ENCODE measurements at regions not wholly inside any gene's neighbourhood (a gene's known extent, or its start where the extent isn't known, plus 50 kb on each side); places are given as distances from the start of the nearest gene placed in this dataset.

DNA sequence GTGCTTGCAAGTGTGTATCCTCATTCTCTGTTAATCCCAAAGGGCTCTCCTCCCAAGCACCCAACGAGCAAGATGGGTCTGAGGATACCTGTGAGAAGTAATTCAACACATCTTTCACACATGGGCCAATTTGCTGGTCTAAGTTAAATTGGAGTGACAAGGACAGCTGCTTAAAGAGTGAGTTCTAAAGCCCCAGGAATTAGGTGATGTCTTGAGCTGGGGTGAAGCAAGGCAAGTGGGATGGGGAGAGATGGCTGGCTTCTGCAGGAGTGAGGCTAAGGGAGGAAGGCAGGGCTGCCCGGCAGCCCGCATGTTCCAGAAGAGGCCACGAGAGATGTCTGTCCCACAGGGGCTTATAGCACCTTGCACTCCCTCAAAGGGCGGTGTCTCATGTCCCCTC lies 288.5 kb downstream of the CDH26 start:
- TF ChIP-seq BCL11A (tag by site-specific recombination; IDR thresholded peaks at IDR 0.05; ENCODE audit: low read depth) = no peak
- no peak for TF ChIP-seq ZNF529 (tag by site-specific recombination; IDR thresholded peaks at IDR 0.05; ENCODE audit: insufficient replicate concordance)
- TF ChIP-seq ZNF843 (tag by site-specific recombination; IDR thresholded peaks at IDR 0.05) = no peak
- TF ChIP-seq ZNF18 (tag by site-specific recombination; IDR thresholded peaks at IDR 0.05) = no peak
- no peak for TF ChIP-seq ZNF837 (tag by site-specific recombination; IDR thresholded peaks at IDR 0.05)
- no peak for TF ChIP-seq TRIM28 (IDR thresholded peaks at IDR 0.05; ENCODE audit: borderline replicate concordance, low read length)
- TF ChIP-seq SCRT1 (tag by site-specific recombination; IDR thresholded peaks at IDR 0.05; ENCODE audit: borderline replicate concordance) = no peak
- TF ChIP-seq, protein P1, sequence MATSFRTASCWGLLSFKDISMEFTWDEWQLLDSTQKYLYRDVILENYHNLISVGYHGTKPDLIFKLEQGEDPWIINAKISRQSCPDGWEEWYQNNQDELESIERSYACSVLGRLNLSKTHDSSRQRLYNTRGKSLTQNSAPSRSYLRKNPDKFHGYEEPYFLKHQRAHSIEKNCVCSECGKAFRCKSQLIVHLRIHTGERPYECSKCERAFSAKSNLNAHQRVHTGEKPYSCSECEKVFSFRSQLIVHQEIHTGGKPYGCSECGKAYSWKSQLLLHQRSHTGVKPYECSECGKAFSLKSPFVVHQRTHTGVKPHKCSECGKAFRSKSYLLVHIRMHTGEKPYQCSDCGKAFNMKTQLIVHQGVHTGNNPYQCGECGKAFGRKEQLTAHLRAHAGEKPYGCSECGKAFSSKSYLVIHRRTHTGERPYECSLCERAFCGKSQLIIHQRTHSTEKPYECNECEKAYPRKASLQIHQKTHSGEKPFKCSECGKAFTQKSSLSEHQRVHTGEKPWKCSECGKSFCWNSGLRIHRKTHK (tag by site-specific recombination; IDR thresholded peaks at IDR 0.05) = no peak
- TF ChIP-seq ZNF560 (tag by site-specific recombination; IDR thresholded peaks at IDR 0.05; ENCODE audit: borderline replicate concordance) = no peak
- no peak for TF ChIP-seq ZBTB10 (tag by site-specific recombination; IDR thresholded peaks at IDR 0.05)
- no peak for TF ChIP-seq ZNF548 (tag by site-specific recombination; IDR thresholded peaks at IDR 0.05)
- TF ChIP-seq, protein P2, sequence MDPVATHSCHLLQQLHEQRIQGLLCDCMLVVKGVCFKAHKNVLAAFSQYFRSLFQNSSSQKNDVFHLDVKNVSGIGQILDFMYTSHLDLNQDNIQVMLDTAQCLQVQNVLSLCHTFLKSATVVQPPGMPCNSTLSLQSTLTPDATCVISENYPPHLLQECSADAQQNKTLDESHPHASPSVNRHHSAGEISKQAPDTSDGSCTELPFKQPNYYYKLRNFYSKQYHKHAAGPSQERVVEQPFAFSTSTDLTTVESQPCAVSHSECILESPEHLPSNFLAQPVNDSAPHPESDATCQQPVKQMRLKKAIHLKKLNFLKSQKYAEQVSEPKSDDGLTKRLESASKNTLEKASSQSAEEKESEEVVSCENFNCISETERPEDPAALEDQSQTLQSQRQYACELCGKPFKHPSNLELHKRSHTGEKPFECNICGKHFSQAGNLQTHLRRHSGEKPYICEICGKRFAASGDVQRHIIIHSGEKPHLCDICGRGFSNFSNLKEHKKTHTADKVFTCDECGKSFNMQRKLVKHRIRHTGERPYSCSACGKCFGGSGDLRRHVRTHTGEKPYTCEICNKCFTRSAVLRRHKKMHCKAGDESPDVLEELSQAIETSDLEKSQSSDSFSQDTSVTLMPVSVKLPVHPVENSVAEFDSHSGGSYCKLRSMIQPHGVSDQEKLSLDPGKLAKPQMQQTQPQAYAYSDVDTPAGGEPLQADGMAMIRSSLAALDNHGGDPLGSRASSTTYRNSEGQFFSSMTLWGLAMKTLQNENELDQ (tag by site-specific recombination; IDR thresholded peaks at IDR 0.05; ENCODE audit: low read depth) = no peak
- H3K36me3 ChIP-seq (ENCODE audit: control insufficient read depth in 2 of 2, insufficient read depth in 1 of 2, low read length in 2 of 2) = no peaks in the 10 kb centered on the region
- no peak overlapping the region for H3K27ac ChIP-seq (ENCODE audit: extremely low read depth, low read depth, low read length)
- H3K4me3 ChIP-seq (ENCODE audit: low read depth, low read length) = no peak overlapping the region
- H3K4me1 ChIP-seq (ENCODE audit: control insufficient read depth, insufficient read depth, low read length) = no peaks in the 10 kb centered on the region
- ChIA-PET CTCF (no interaction called here), POLR2A (no interaction called here)
- H3K9me3 ChIP-seq (ENCODE audit: control insufficient read depth, insufficient read depth, low read depth, low read length) = no peaks in the 10 kb centered on the region

DNA sequence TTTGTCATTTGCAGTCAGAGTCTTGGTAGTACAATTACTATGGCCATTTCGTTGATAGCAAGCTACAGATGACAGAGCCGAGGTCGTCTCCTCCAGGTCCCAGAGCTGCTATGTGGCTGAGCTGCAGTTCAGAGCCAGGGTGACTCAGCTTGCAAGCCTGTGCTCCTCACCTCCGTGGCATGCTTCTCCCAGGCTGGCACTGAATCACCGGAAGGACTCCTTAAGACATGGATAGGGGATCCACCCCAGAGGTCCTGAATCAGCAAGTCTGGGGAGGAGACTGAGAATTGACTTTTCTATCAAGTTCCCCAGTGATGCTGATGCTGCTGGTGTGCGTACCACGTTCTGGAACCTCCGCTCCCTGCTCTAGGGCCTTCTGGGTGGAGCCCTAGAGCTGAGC lies 291.2 kb downstream of the CDH26 start:
- Histone ChIP-seq H3K9me3 (ENCODE audit: control insufficient read depth, insufficient read depth, low read depth, low read length) (no peaks in the 10 kb centered on the region), H3K36me3 (ENCODE audit: control insufficient read depth in 2 of 2, insufficient read depth in 1 of 2, low read length in 2 of 2) (no peaks in the 10 kb centered on the region), H3K4me1 (ENCODE audit: control insufficient read depth, insufficient read depth, low read length) (no peaks in the 10 kb centered on the region), H3K4me3 (ENCODE audit: low read depth, low read length) (no peak overlapping the region), H3K27ac (ENCODE audit: extremely low read depth, low read depth, low read length) (no peak overlapping the region)
- POLR2A ChIA-PET = no interaction called here
- CTCF ChIA-PET = interaction anchor here (0.6 to 1.9 kb wide), 3 partner anchors 13 to 1472 kb away, joined by 3 to 6 read pairs (median 3); no protein-coding TSS in a partner anchor
- TF ChIP-seq, protein P3, sequence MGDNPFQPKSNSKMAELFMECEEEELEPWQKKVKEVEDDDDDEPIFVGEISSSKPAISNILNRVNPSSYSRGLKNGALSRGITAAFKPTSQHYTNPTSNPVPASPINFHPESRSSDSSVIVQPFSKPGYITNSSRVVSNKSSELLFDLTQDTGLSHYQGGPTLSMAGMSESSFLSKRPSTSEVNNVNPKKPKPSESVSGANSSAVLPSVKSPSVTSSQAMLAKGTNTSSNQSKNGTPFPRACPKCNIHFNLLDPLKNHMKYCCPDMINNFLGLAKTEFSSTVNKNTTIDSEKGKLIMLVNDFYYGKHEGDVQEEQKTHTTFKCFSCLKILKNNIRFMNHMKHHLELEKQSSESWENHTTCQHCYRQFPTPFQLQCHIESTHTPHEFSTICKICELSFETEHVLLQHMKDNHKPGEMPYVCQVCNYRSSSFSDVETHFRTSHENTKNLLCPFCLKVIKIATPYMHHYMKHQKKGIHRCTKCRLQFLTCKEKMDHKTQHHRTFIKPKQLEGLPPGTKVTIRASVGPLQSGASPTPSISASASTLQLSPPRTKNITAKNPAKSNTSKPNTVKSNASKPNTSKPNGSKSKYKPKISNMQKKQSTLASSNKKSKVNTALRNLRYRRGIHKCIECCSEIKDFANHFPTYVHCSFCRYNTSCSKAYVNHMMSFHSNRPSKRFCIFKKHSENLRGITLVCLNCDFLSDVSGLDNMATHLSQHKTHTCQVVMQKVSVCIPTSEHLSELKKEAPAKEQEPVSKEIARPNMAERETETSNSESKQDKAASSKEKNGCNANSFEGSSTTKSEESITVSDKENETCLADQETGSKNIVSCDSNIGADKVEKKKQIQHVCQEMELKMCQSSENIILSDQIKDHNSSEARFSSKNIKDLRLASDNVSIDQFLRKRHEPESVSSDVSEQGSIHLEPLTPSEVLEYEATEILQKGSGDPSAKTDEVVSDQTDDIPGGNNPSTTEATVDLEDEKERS (tag by site-specific recombination; IDR thresholded peaks at IDR 0.05) = no peak
- TF ChIP-seq ZNF530 (tag by site-specific recombination; IDR thresholded peaks at IDR 0.05; ENCODE audit: low read depth) = no peak
- TF ChIP-seq ATF2 (tag by site-specific recombination; IDR thresholded peaks at IDR 0.05; ENCODE audit: low read depth) = no peak
- no peak for TF ChIP-seq ZNF514 (tag by site-specific recombination; IDR thresholded peaks at IDR 0.05)
- TF ChIP-seq ZNF558 (tag by site-specific recombination; IDR thresholded peaks at IDR 0.05) = no peak
- no peak for TF ChIP-seq ZNF776 (tag by site-specific recombination; IDR thresholded peaks at IDR 0.05; ENCODE audit: borderline replicate concordance)
- TF ChIP-seq ZNF416 (tag by site-specific recombination; IDR thresholded peaks at IDR 0.05) = no peak
- no peak for TF ChIP-seq ZNF658 (tag by site-specific recombination; IDR thresholded peaks at IDR 0.05)
- TF ChIP-seq ZNF133 (tag by site-specific recombination; IDR thresholded peaks at IDR 0.05) = no peak
- no peak for TF ChIP-seq ZNF10 (tag by site-specific recombination; IDR thresholded peaks at IDR 0.05)

Data from HEK293 (cell line).